ENCODE measurements at regions not wholly inside any gene's neighbourhood (a gene's known extent, or its start where the extent isn't known, plus 50 kb on each side); places are given as distances from the start of the nearest gene placed in this dataset.
"Not testable (repeated sequence)": the region's sequence is repeated elsewhere in the genome, so short reads cannot be mapped to it uniquely, and the experiment has no call there.

GRCh38 chr2:11877764-11878163 lies 131.3 kb downstream of the LPIN1 start:
- FAIRE-seq (no peak), DNase-seq (ENCODE audit: low spot score) (no peak)

GRCh38 chr2:11885253-11885652 lies 138.8 kb downstream of the LPIN1 start:
- not testable (repeated sequence) for DNase-seq (ENCODE audit: low spot score); FAIRE-seq

- FAIRE-seq; DNase-seq (ENCODE audit: low spot score): not testable (repeated sequence)
Observed at GRCh38 chr2:11886899-11887298, 140.5 kb downstream of the LPIN1 start.

- DNase-seq (ENCODE audit: low spot score) = no peak
- no peak for FAIRE-seq
Observed at GRCh38 chr2:11889101-11889850, 142.8 kb downstream of the LPIN1 start.

- no peak for DNase-seq (ENCODE audit: low spot score)
- no peak for FAIRE-seq
Observed at GRCh38 chr2:11889854-11890253, 143.4 kb downstream of the LPIN1 start.

GRCh38 chr2:11891028-11891427 lies 144.6 kb downstream of the LPIN1 start:
- FAIRE-seq = no peak
- DNase-seq (ENCODE audit: low spot score) = no peak

GRCh38 chr2:11891671-11892440 lies 145.4 kb downstream of the LPIN1 start:
- FAIRE-seq = no peak

GRCh38 chr2:11896386-11896785 lies 150.0 kb downstream of the LPIN1 start:
- FAIRE-seq (no peak), DNase-seq (ENCODE audit: low spot score) (no peak)

More at GRCh38 chr2:11891671-11892440, 145.4 kb downstream of the LPIN1 start:
- no peak for DNase-seq (ENCODE audit: low spot score)

- FAIRE-seq (no peak), DNase-seq (ENCODE audit: low spot score) (no peak)
Observed at GRCh38 chr2:11898576-11898975, 152.1 kb downstream of the LPIN1 start.

- FAIRE-seq = no peak
Observed at GRCh38 chr2:11899264-11899818, 152.9 kb downstream of the LPIN1 start.

GRCh38 chr2:11900891-11901290 lies 154.5 kb downstream of the LPIN1 start:
- not testable (repeated sequence) for FAIRE-seq; DNase-seq (ENCODE audit: low spot score)

More at GRCh38 chr2:11899264-11899818, 152.9 kb downstream of the LPIN1 start:
- no peak for DNase-seq (ENCODE audit: low spot score)

- FAIRE-seq = no peak
- no peak for DNase-seq (ENCODE audit: low spot score)
Observed at GRCh38 chr2:11901351-11902069, 155.1 kb downstream of the LPIN1 start.

GRCh38 chr2:11903085-11903606 lies 156.7 kb downstream of the LPIN1 start:
- DNase-seq (ENCODE audit: low spot score) = no peak

GRCh38 chr2:11904029-11904428 lies 157.6 kb downstream of the LPIN1 start:
- FAIRE-seq = no peak

More at GRCh38 chr2:11903085-11903606, 156.7 kb downstream of the LPIN1 start:
- no peak for FAIRE-seq

GRCh38 chr2:11904941-11905340 lies 158.5 kb downstream of the LPIN1 start:
- DNase-seq (ENCODE audit: low spot score) (no peak), FAIRE-seq (no peak)

More at GRCh38 chr2:11904029-11904428, 157.6 kb downstream of the LPIN1 start:
- DNase-seq (ENCODE audit: low spot score) = no peak

- FAIRE-seq (no peak), DNase-seq (ENCODE audit: low spot score) (no peak)
Observed at GRCh38 chr2:11907190-11907589, 160.8 kb downstream of the LPIN1 start.

- FAIRE-seq (no peak), DNase-seq (ENCODE audit: low spot score) (no peak)
Observed at GRCh38 chr2:11910971-11911370, 164.5 kb downstream of the LPIN1 start.

GRCh38 chr2:11912980-11913379 lies 166.5 kb downstream of the LPIN1 start:
- no peak for FAIRE-seq
- DNase-seq (ENCODE audit: low spot score) = no peak

GRCh38 chr2:11914455-11914854 lies 168.0 kb downstream of the LPIN1 start:
- FAIRE-seq (no peak), DNase-seq (ENCODE audit: low spot score) (no peak)

- FAIRE-seq = no peak
- no peak for DNase-seq (ENCODE audit: low spot score)
Observed at GRCh38 chr2:11915650-11916049, 169.2 kb downstream of the LPIN1 start.

- DNase-seq (ENCODE audit: low spot score) (no peak), FAIRE-seq (no peak)
Observed at GRCh38 chr2:11919953-11920352, 173.5 kb downstream of the LPIN1 start.

All from RCC 7860 (cell line).